GM19397 (cell line): ENCODE measurements at regions not wholly inside any gene's neighbourhood (a gene's known extent, or its start where the extent isn't known, plus 50 kb on each side); places are given as distances from the start of the nearest gene placed in this dataset.
"Not testable (repeated sequence)": the region's sequence is repeated elsewhere in the genome, so short reads cannot be mapped to it uniquely, and the experiment has no call there.

Experiments
- ATAC-seq: cut with Tn5 transposase; IDR thresholded peaks from one replicate; pipeline ENCODE4 v1.9.1; 2021; ENCODE audit warnings: mild to moderate bottlenecking, moderate library complexity; ENCODE audit not compliant: unreplicated experiment

DNA sequence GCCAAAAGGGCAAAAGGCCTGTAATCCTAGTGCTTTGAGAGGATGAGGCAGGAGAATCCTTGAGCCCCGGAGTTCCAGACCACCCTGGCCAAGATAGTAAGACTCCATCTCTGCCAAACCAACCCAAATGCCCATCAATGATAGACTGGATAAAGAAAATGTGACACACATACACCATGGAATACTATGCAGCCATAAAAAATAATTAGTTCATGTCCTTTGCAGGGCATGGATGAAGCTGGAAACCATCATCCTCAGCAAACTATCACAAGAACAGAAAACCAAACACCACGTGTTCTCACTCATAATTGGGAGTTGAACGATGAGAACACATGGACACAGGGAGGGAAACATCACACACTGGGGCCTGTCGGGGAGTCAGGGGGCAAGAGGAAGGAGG lies 161.9 kb downstream of the C16orf95 start:
- ATAC-seq = not testable (repeated sequence)

GRCh38 chr16:87156195-87156594 lies 161.0 kb downstream of the C16orf95 start:
- ATAC-seq = no peak

DNA sequence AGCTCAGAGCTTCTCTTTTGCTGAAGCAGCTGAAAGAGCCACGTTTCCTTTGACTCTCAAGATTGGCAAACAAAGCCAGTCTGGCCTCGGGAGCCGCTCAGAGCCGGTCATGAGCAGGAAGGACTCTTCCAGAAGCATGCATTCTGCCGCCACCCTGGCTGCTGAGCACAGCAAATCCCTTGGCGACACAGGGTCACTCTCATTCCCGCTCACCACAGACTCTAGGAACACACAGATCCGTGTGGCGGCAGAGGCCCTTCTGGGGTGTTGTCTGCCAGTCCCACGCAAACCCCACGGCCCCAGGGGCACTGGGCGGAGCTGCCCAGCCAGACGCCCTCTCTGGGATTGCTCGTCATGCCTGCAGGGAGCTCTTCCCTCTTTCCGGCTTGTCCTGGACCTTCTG lies 157.0 kb downstream of the C16orf95 start:
- ATAC-seq = no peak

DNA sequence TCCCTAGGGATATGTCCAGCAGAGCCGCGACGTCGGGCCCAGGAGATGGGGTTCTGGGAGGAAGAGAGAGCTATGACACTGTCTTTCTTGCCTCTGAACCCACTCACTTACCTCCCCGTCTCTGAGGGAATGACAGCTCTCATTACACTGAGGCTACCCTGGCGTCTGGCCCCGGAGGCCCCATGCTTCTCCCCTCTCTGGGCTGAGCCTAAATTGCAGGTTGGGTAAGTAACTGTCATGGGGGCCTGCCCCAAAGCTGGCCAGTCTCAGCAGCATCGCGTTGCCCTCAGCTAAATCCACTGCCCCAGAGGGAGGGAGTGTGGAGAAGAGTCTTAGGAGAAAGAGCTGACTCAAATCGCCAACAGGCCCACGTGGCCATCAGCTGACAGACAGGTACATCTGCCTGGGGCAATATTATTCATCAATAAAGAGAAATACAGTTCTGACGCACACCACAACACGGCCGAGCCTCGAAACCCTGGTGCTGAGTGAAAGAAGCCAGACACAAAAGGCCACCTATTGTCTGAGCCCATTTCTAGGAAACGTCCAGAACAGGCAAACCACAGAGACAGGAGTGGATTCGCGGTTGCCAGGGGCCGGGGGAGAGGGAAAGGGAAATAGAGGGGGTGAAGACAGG lies 156.4 kb downstream of the C16orf95 start:
- no peak for ATAC-seq

DNA sequence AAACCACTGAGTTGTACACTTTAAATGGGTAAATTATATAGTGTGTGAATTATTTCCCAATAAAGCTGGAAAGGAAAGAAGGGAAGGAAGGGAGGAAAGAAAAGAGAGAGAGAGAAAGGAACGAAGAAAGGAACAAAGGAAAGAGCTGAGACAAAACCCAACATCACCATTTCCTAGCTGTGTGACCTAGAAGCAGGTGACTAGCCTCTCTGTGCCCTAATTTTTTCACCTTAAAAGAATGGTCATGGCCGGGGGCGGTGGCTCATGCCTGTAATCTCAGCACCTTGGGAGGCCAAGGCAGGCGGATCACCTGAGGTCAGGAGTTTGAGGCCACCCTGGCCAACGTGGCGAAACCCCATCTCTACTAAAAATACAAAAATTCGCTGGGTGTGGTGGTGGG lies 155.8 kb downstream of the C16orf95 start:
- ATAC-seq = not testable (repeated sequence)

GRCh38 chr16:87161822-87162676 lies 155.1 kb downstream of the C16orf95 start:
- no peak for ATAC-seq

DNA sequence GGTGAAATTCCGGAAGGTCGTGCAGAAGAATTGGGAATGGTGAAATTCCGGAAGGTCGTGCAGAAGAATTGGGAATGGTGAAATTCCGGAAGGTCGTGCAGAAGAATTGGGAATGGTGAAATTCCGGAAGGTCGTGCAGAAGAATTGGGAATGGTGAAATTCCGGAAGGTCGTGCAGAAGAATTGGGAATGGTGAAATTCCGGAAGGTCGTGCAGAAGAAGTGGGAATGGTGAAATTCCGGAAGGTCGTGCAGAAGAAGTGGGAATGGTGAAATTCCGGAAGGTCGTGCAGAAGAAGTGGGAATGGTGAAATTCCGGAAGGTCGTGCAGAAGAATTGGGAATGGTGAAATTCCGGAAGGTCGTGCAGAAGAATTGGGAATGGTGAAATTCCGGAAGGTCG lies 154.4 kb downstream of the C16orf95 start:
- not testable (repeated sequence) for ATAC-seq

- ATAC-seq = no peak
Observed at GRCh38 chr16:87163637-87164036, 153.6 kb downstream of the C16orf95 start.

- no peak for ATAC-seq
Observed at GRCh38 chr16:87165151-87165550, 152.0 kb downstream of the C16orf95 start.

DNA sequence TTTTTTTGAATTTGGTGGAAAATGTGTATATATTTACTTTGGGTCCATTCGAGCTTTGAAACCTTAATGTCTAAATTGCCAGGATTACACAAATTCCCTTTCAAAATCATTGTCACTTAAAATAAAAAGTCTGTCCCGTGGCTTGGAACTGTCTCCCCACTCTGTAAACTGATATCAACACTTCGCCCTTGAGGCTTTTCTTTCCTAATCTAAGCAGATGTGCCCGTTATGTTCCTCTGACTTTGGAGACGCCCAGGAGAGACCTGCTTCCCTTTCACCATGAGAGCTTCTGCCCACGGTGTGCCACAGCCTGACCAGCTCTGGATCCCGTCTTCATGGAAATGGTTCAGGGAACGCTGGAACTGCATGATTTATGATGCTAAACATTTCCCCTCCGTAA lies 151.3 kb downstream of the C16orf95 start:
- ATAC-seq = no peak

GRCh38 chr16:87166321-87166720 lies 150.9 kb downstream of the C16orf95 start:
- ATAC-seq = no peak

DNA sequence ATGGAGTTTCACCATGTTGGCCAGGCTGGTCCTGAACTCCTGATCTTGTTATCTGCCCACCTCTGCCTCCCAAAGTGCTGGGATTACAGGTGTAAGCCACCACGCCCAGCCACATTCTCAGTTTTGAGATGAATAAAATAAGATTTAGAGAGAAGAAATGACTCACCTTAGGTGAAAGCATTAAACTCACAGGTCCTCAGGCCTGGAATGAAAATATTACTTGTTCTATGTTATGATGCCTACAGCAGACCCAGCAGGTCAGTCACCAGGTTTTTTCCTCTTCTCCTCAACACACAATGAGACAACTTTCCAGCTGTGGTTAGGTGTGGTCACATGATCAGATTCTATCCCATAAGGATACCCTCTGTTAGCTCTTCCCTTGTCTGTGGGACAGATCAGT lies 150.3 kb downstream of the C16orf95 start:
- no peak for ATAC-seq

DNA sequence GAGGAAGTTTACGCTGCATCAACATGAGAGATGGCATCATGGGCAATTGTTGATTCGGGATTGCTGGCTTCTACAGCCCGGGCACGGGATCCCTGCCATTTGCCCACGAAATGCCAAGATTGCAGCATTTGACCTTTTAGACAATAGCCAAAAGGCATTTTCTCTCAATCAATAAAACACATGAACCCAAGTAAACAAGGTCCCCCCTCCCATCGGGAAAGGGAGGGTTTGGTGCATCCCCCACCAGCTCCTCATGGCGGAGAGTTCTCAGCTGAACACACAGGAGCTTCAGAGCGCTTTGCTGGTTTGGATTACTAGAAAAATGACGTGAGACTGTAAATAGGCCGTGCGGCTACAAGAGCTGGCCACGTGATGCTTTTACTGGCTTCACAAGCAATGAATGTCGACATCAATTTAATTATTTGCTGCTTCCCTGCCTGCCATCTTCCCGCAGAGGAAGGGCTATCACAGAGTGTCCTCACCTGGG lies 147.6 kb downstream of the C16orf95 start:
- ATAC-seq = no peak

GRCh38 chr16:87170310-87170709 lies 146.9 kb downstream of the C16orf95 start:
- ATAC-seq = no peak

DNA sequence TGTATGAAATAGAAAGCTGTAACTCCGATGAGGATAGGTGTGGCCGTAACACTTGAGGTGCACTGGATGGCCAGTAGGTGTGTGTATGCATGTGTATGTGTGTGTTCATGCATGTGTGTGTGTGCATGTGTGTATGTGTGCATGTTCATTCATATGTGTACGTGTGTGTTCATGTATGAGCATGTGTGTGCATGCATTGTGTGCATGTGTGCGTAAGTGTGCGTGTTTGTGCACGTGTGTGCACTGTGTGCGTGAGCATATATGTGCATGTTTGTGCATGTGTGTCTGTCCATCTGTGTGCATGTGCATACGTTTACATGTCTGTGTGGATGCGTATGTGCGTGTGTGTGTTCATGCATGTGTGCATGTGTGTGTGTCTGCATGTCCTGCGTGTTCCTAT lies 145.5 kb downstream of the C16orf95 start:
- no peak for ATAC-seq

DNA sequence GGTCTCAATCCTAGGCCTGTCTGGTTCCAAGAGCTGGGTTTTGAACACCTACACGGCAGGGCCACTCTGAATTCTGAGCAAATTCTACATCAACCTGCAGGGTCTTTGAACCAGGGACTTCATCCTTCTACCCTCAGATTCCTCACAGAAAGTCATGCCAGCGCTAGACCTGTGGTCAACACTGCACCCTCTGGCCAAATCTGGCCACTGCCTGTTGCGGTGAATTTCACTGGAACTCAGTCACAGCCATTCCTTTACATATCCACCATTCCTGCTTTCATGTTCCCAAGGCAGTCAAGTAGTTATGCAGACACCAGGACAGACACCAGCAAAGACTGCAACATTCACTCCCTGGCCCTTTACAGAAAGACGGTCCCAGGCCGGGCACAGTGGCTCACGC lies 144.6 kb downstream of the C16orf95 start:
- ATAC-seq = no peak

DNA sequence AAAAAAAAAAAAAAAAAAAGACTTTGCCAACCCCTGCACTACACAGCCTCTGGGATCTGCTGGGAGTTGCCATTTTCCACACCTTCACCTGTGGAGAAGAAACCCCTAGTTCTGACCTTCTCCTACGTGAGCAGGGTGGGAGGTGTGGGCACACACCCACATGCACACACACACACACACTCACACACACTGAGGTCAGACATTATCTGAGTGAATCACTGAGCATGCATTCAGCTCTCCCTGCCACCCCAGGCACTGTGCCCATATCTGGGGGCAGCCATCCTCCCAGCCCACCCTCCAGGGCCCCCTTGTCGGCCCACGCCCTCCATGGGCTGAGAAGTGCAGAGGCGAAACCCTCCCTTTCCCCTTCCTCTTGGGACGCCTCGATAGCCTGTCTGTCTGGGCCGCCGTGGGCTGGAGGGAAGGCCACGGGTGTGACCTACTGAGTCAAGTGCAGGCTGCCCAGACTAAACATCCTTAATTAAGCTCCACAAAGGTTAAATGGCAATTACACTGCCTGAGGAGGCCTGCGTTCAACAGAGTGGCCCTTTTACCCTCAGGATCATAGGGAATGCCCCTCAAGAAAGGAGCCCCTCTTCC lies 143.8 kb downstream of the C16orf95 start:
- ATAC-seq = no peak

GRCh38 chr16:87174061-87174460 lies 143.1 kb downstream of the C16orf95 start:
- ATAC-seq = no peak

- no peak for ATAC-seq
Observed at GRCh38 chr16:87176735-87177134, 140.5 kb downstream of the C16orf95 start.

- no peak for ATAC-seq
Observed at GRCh38 chr16:87177673-87178072, 139.5 kb downstream of the C16orf95 start.

GRCh38 chr16:87178177-87178863 lies 138.9 kb downstream of the C16orf95 start:
- ATAC-seq = no peak
